ENCODE measurements at regions not wholly inside any gene's neighbourhood (a gene's known extent, or its start where the extent isn't known, plus 50 kb on each side); places are given as distances from the start of the nearest gene placed in this dataset.

- DNase-seq (ENCODE audit: low read depth) = no peak
- Histone ChIP-seq H3K36me3 (ENCODE audit: control insufficient read depth, insufficient read depth, low read length) (no peaks in the 10 kb centered on the region), H3K4me3 (ENCODE audit: low read depth, low read length) (no peak overlapping the region), H3K27me3 (ENCODE audit: control insufficient read depth, insufficient read depth, low read length) (no peaks in the 10 kb centered on the region)
- no peak for TF ChIP-seq CTCF (IDR thresholded peaks at IDR 0.05; ENCODE audit: insufficient read depth, low read length, poor library complexity, severe bottlenecking)
Observed at GRCh38 chr13:112179421-112179820, 112.5 kb downstream of the SOX1 start.

- no peaks in the 10 kb centered on the region for H3K27me3 ChIP-seq (ENCODE audit: control insufficient read depth, insufficient read depth, low read length)
- H3K4me3 ChIP-seq (ENCODE audit: low read depth, low read length) = no peak overlapping the region
- TF ChIP-seq CTCF (IDR thresholded peaks at IDR 0.05; ENCODE audit: insufficient read depth, low read length, poor library complexity, severe bottlenecking) = no peak
- H3K36me3 ChIP-seq (ENCODE audit: control insufficient read depth, insufficient read depth, low read length) = no peaks in the 10 kb centered on the region
- no peak for DNase-seq (ENCODE audit: low read depth)
Observed at GRCh38 chr13:112179995-112180394, 113.0 kb downstream of the SOX1 start.

GRCh38 chr13:112181336-112182067 is 114.6 kb downstream of the SOX1 start:
- no peak for TF ChIP-seq CTCF (IDR thresholded peaks at IDR 0.05; ENCODE audit: insufficient read depth, low read length, poor library complexity, severe bottlenecking)
- no peak for DNase-seq (ENCODE audit: low read depth)
- H3K27me3 ChIP-seq (ENCODE audit: control insufficient read depth, insufficient read depth, low read length) = no peaks in the 10 kb centered on the region
- H3K4me3 ChIP-seq (ENCODE audit: low read depth, low read length) = no peak overlapping the region
- no peaks in the 10 kb centered on the region for H3K36me3 ChIP-seq (ENCODE audit: control insufficient read depth, insufficient read depth, low read length)

GRCh38 chr13:112182251-112182650 is 115.3 kb downstream of the SOX1 start:
- no peak for TF ChIP-seq CTCF (IDR thresholded peaks at IDR 0.05; ENCODE audit: insufficient read depth, low read length, poor library complexity, severe bottlenecking)
- no peak for DNase-seq (ENCODE audit: low read depth)
- Histone ChIP-seq H3K36me3 (ENCODE audit: control insufficient read depth, insufficient read depth, low read length) (no peaks in the 10 kb centered on the region), H3K27me3 (ENCODE audit: control insufficient read depth, insufficient read depth, low read length) (no peaks in the 10 kb centered on the region), H3K4me3 (ENCODE audit: low read depth, low read length) (no peak overlapping the region)

GRCh38 chr13:112182846-112183531 is 116.0 kb downstream of the SOX1 start:
- no peaks in the 10 kb centered on the region for H3K27me3 ChIP-seq (ENCODE audit: control insufficient read depth, insufficient read depth, low read length)
- no peak overlapping the region for H3K4me3 ChIP-seq (ENCODE audit: low read depth, low read length)
- no peak for DNase-seq (ENCODE audit: low read depth)
- no peaks in the 10 kb centered on the region for H3K36me3 ChIP-seq (ENCODE audit: control insufficient read depth, insufficient read depth, low read length)
- no peak for TF ChIP-seq CTCF (IDR thresholded peaks at IDR 0.05; ENCODE audit: insufficient read depth, low read length, poor library complexity, severe bottlenecking)

Measured in kidney epithelial cell (primary cell).